ENCODE measurements at regions not wholly inside any gene's neighbourhood (a gene's known extent, or its start where the extent isn't known, plus 50 kb on each side); places are given as distances from the start of the nearest gene placed in this dataset.

GRCh38 chr9:38224941-38225340 is 155.9 kb upstream of the SHB start:
- DNase-seq = peak; percentile 23

- no peak for DNase-seq
Measured at GRCh38 chr9:38216572-38216971, 147.5 kb upstream of the SHB start.

GRCh38 chr9:38215465-38215864 is 146.4 kb upstream of the SHB start:
- no peak for DNase-seq

DNA sequence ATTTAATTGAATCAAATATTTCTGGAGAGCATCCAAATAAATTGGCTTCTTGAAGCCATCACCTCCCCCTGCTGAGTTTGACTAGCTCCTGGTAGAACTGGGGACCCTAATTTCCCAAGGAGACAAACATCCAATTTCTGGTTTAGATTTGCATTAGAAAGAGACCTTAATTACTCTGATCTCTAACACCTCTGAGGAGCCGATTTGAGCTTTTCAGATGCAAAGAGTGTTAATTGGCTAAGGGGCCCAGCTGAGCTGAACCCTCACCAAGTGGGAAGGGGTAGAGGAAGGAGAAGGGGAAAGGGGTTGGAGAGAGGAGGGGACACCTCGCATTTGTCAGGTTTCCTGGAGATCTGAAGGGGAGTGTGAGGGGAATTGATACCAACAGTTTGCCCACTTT is 145.4 kb upstream of the SHB start:
- DNase-seq = no peak

GRCh38 chr9:38213631-38214299 is 144.7 kb upstream of the SHB start:
- DNase-seq = no peak

GRCh38 chr9:38212016-38212415 is 143.0 kb upstream of the SHB start:
- no peak for DNase-seq

GRCh38 chr9:38211002-38211401 is 142.0 kb upstream of the SHB start:
- no peak for DNase-seq

- peak; percentile 35 for DNase-seq
Measured at GRCh38 chr9:38208206-38208901, 139.3 kb upstream of the SHB start.

GRCh38 chr9:38207247-38207778 is 138.3 kb upstream of the SHB start:
- no peak for DNase-seq

- no peak for DNase-seq
Measured at GRCh38 chr9:38205279-38205678, 136.3 kb upstream of the SHB start.

DNA sequence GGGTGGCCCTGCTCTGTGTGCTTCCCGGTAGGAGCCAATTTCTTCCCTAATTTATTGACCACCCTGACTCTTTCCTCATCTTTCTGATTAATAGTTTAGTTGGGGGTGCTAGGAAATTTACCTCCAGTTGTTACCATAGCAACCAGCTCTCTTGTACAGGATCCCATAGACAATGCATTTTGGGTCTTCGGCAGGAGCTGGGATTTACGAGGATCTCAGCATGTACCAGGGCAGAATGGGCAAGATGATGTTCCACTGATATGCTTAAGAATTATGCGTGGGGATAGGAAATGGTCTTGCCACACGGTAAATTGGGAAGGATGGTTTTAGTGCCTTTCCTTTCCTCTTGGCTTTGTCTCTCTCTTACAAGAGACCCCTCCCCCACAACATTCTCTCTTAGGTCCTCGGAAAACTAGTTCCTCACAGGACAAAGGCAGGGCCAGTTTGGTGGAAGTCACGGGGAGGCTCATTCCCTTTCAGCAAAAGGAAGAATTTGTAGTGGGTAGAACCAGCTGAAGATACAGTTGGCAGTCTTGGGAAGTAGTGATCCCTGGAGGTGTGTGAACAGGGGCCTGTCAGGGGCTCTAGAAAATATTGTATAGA is 133.4 kb upstream of the SHB start:
- no peak for DNase-seq

DNA sequence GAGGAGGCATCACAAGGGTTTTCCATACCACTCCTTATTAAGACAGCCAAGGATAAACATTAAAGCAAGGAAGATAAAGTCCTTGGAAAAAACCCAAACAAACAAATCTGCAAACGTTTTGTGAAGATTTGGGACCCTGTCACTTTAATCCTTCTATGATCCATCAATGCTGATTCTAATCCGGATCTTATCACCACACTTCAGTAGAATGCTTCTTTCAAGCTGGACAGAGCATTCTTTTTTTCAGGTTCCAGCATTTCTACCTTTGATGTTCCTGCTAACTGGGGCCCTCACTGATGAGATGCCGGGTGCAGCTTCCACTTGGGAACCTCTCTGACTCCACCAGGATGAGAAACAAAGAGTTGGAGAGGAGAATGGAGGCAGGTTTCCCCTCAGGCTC is 132.8 kb upstream of the SHB start:
- DNase-seq = no peak

DNA sequence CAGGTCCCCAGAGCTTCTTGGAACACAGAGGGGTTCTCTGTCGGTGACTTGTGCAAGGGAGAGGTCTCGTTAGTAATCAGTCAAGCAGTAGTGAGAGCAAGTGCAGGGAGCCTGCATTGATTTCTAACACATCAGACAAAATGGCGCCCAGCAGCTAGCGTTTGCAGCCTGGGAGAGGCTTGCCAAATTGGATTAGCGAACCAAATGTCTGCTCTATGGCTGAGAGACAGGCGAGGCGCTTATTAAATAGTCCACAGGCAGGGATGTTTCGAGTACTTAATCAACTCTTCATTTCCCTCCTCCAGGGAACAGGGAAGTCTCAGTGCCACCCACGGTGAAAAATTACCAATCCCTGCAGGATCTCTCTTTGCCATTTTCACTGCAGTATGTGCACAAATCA is 131.4 kb upstream of the SHB start:
- DNase-seq = no peak

GRCh38 chr9:38198140-38198539 is 129.1 kb upstream of the SHB start:
- DNase-seq = no peak

DNA sequence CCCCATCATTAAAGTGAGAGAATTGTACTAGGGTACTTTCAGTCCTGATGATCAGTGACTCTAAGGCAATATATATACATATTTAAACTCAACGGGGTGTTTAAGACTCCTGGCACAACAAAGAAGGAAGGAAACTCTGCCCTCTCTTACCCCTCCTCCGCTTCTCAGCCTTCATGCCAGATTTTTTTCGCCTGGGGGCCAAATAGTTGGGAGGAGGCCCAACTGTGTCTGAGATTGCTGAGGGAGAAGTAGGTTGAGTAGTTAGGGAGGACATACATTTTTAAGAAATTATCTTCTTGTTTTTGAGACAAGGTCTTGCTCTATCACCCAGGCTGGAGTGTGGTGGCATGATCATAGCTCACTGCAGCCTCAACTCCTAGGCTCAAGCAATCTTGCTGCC is 127.7 kb upstream of the SHB start:
- DNase-seq = no peak

GRCh38 chr9:38195737-38196161 is 126.7 kb upstream of the SHB start:
- DNase-seq = peak; percentile 26

DNA sequence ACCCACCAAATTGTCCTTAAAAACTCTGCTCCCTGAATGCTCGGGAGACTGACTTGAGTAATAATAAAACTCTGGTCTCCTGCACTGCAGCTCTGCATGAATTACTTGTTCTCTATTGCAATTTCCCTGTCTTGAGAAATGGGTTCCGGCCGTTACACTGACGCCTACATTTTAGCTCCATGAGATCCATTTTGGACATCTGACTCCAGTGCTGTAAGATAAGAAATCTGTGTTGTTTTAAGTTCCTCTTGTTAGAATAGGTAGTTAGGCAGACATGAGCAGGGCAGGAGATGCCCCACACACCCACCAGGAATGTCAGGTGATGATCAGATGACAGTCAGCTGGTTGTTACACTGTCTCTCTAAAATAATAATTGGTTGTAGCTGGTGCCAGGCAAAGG is 125.8 kb upstream of the SHB start:
- DNase-seq = no peak

- DNase-seq = no peak
Measured at GRCh38 chr9:38192731-38193265, 123.8 kb upstream of the SHB start.

DNA sequence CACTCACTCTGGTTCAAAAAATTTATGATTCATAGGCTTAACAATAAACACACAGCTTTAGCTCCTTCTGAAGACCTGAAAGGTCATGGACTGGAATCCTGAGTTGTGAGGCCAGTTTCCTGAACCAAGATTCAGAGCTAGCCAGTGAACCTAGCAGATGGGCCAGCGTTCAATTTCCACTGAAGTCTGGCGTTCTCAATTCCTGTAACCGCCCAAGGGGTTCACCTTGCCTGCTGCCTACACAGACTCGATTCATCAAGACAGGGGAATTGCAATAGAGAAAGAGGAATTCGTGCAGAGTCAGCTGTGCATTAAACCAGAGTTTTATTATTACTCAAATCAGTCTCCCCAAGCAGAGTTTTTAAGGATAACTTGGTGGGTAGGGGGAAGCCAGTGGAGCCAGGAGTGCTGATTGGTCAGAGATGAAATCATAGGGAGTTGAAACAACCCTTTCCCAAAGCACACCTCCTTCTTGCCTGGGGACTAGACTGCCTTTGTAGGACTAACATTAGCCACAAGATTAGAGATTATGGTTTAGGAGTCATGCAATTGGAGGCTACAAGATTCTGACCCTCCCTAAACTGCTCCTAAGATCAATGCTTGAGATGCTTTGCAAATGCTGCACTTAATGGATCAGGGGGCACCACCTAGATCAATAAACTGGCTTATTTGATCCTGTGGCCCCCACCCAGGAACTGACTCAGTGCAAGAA is 117.5 kb upstream of the SHB start:
- no peak for DNase-seq

DNA sequence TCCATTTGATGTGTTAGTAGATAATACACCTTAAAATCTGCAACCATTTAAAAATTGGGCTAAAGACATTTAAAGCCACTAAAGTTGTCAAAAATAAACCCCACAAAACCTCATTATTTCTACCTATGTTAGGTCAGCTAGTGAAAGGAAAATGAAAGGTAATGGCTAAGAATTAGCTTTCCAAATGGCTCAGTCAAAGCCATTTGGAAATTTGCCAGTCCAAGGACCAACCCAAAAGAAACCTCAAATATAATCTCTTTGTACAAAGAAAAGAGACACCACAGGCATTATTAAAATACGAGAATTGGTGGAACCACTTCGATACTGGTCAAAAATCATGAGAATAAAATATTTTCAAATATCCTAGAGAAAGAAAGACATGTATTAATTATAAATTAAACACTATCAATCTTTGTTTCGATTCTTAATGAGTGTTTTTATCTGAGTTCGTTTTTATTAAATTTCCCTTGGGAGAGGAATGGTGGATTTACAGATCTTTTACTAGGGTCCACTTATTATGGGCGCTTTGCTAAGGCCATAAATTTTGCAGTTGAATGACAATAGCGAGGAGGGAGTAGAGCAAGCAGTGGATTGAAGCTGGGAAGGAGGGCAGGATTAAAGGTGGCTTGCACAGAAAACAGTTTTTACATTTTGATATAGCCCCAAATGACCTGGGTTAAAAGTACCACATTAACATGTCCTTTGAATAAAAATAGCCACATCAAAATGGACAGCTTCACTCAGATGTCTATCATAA is 116.8 kb upstream of the SHB start:
- no peak for DNase-seq

GRCh38 chr9:38183994-38184568 is 115.1 kb upstream of the SHB start:
- peak; percentile 56 for DNase-seq

DNA sequence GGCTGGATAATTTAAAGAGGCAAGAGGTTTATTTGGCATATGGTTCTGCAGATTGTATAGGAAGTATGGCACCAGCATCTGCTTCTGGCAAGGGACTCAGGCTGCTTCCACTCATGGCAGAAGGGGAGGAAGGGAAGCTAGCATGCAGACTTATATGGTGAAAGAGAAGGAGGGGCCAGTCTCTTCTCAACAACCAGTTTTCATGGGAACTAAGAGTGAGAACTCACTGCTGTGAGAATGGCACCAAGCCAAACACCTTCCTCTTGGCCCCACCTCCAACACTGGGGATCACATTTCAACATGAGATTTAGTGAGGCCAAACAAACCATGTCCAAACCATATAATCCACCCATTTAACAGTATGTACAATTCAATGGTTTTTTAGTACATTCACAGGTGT is 113.3 kb upstream of the SHB start:
- DNase-seq = peak; percentile 74
